HCT116 (cell line): ENCODE measurements at regions not wholly inside any gene's neighbourhood (a gene's known extent, or its start where the extent isn't known, plus 50 kb on each side); places are given as distances from the start of the nearest gene placed in this dataset.

Experiments used
- CEBPB ChIP-seq: IDR thresholded peaks from 2 replicates; pipeline ENCODE4 v1.6.1; 2012; ENCODE audit warnings: low read depth
- CTCF ChIP-seq, 3 experiments: fragments of 200-600 bp in 1 of 3; sonication (generic) in 1 of 3; IDR thresholded peaks in 2 of 3; conservative IDR thresholded peaks in 1 of 3; 2 replicates each; pipeline ENCODE4 v1.5.1; 2012 to 2017; ENCODE audit warnings: low read depth in 2 of 3, low read length in 2 of 3, antibody characterized with exemption in 1 of 3, borderline replicate concordance in 1 of 3, control low read depth in 1 of 3, mild to moderate bottlenecking in 1 of 3, mixed read lengths in 1 of 3, mixed run types in 1 of 3, moderate library complexity in 1 of 3; ENCODE audit not compliant: insufficient read depth in 1 of 3
- EGR1 ChIP-seq: IDR thresholded peaks from 2 replicates; pipeline ENCODE4 v1.6.1; 2012; ENCODE audit warnings: low read depth
- EZH2 ChIP-seq: fragments of 200-600 bp; sonication (generic); IDR thresholded peaks from 2 replicates; pipeline ENCODE4 v1.6.1; 2017; ENCODE audit warnings: antibody characterized with exemption, mixed run types
- MAX ChIP-seq: IDR thresholded peaks from 2 replicates; pipeline ENCODE4 v1.6.1; 2012
- POLR2A ChIP-seq: IDR thresholded peaks from 2 replicates; pipeline ENCODE4 v1.7.0; 2011; ENCODE audit warnings: borderline replicate concordance; ENCODE audit not compliant: insufficient read depth, insufficient read length; ENCODE audit errors: extremely low read depth
- POLR2AphosphoS5 ChIP-seq: IDR thresholded peaks from 2 replicates; pipeline ENCODE4 v1.6.1; 2011; ENCODE audit warnings: mild to moderate bottlenecking, low read depth, low read length, moderate library complexity
- RAD21 ChIP-seq: IDR thresholded peaks from 2 replicates; pipeline ENCODE4 v1.6.1; 2012; ENCODE audit warnings: low read depth, mild to moderate bottlenecking
- SIN3A ChIP-seq: IDR thresholded peaks from 2 replicates; pipeline ENCODE4 v1.6.1; 2012; ENCODE audit warnings: low read depth
- TF ChIP-seq, protein P1 (sequence below): IDR thresholded peaks from 2 replicates; pipeline ENCODE4 v1.6.1; 2012; ENCODE audit warnings: low read depth

- TF ChIP-seq POLR2A (no peak), CTCF (IDR thresholded peaks at IDR 0.05 in 2 of 3, conservative IDR thresholded peaks at IDR 0.05 in 1 of 3; ENCODE audit: borderline replicate concordance in 1 of 3, insufficient read depth in 1 of 3, low read depth in 2 of 3, low read length in 2 of 3) (no peak), POLR2AphosphoS5 (no peak), CEBPB (no peak), SIN3A (no peak), MAX (no peak), EGR1 (no peak), EZH2 (no peak), RAD21 (no peak)
- TF ChIP-seq, protein P1, sequence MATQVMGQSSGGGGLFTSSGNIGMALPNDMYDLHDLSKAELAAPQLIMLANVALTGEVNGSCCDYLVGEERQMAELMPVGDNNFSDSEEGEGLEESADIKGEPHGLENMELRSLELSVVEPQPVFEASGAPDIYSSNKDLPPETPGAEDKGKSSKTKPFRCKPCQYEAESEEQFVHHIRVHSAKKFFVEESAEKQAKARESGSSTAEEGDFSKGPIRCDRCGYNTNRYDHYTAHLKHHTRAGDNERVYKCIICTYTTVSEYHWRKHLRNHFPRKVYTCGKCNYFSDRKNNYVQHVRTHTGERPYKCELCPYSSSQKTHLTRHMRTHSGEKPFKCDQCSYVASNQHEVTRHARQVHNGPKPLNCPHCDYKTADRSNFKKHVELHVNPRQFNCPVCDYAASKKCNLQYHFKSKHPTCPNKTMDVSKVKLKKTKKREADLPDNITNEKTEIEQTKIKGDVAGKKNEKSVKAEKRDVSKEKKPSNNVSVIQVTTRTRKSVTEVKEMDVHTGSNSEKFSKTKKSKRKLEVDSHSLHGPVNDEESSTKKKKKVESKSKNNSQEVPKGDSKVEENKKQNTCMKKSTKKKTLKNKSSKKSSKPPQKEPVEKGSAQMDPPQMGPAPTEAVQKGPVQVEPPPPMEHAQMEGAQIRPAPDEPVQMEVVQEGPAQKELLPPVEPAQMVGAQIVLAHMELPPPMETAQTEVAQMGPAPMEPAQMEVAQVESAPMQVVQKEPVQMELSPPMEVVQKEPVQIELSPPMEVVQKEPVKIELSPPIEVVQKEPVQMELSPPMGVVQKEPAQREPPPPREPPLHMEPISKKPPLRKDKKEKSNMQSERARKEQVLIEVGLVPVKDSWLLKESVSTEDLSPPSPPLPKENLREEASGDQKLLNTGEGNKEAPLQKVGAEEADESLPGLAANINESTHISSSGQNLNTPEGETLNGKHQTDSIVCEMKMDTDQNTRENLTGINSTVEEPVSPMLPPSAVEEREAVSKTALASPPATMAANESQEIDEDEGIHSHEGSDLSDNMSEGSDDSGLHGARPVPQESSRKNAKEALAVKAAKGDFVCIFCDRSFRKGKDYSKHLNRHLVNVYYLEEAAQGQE, result no peak
These were observed 102.7 kb upstream of the NAV3 start for GRCh38 chr12:77728018-77728417.
